Calu3 (cell line): ENCODE measurements at regions not wholly inside any gene's neighbourhood (a gene's known extent, or its start where the extent isn't known, plus 50 kb on each side); places are given as distances from the start of the nearest gene placed in this dataset.

Experiments
- BruUV-seq: library from RNA; stranded (reverse); fragments of 400-500 nt; replicated peaks from 2 replicates; lab custom pipeline; 2021; lab: Mats Ljungman, UMichigan
- CTCF ChIA-PET: fragments of 300-600 bp; sonication (Branson Sonifier 250); formaldehyde crosslinking; loops from one replicate; lab custom pipeline; 2022; ENCODE audit warnings: antibody characterized with exemption; lab: Charles Lee
- DNase-seq: peaks from one replicate; pipeline ENCODE4 v3.0.0; 2022
- H3K27ac Mint-ChIP-seq: one replicate; pipeline ENCODE4 v1.8.0; 2022; ENCODE audit warnings: mixed read lengths; ENCODE audit not compliant: unreplicated experiment
- H3K27me3 Mint-ChIP-seq: one replicate; pipeline ENCODE4 v1.8.0; 2022; ENCODE audit warnings: mixed read lengths; ENCODE audit not compliant: unreplicated experiment
- H3K36me3 Mint-ChIP-seq: one replicate; pipeline ENCODE4 v1.8.0; 2022; ENCODE audit warnings: mild to moderate bottlenecking, moderate library complexity, mixed read lengths; ENCODE audit not compliant: insufficient read depth, unreplicated experiment
- H3K4me1 Mint-ChIP-seq: one replicate; pipeline ENCODE4 v1.8.0; 2022; ENCODE audit warnings: mild to moderate bottlenecking, low read depth, mixed read lengths; ENCODE audit not compliant: unreplicated experiment
- H3K4me3 Mint-ChIP-seq: one replicate; pipeline ENCODE4 v1.8.0; 2022; ENCODE audit warnings: mild to moderate bottlenecking, low read depth, moderate library complexity, mixed read lengths; ENCODE audit not compliant: unreplicated experiment
- H3K9me3 Mint-ChIP-seq: one replicate; pipeline ENCODE4 v1.8.0; 2022; ENCODE audit warnings: low read depth, mixed read lengths; ENCODE audit not compliant: unreplicated experiment
- CTCF ChIP-seq: fragments of 200-600 bp; IDR thresholded peaks from one replicate; pipeline ENCODE4 v1.8.0; 2022; ENCODE audit warnings: antibody characterized with exemption; ENCODE audit not compliant: unreplicated experiment
- intact Hi-C: fragments of 100-400 bp; cut with micrococcal nuclease; formaldehyde crosslinking; loops from one replicate; pipeline ENCODE4 v1.10.0; 2022; ENCODE audit not compliant: unreplicated experiment

DNA sequence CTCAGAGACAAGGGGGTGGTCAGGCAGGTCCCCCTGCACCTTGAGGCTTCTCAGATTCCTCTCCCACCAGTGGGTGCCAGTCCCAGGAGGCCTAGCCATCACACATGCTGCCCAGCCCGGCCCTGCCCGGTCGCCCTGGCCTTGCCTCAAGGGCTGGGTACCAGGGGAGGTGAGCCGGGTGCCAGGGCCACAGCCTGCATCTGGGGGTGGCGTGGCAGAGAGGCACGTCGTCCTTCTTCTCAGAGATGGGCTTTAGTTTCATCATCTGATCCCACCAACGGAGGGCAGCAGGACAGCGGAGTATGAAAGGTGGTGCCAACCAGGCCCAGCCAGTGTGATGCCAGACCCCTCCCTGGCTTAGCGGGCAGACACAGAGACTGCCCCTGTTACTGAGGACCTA, 161.7 kb downstream of the TFCP2L1 start:
- no peaks in the 10 kb centered on the region for H3K4me1 Mint-ChIP-seq
- peaks cover 4% of the 10 kb centered on the region for H3K9me3 Mint-ChIP-seq
- no peak overlapping the region for H3K27ac Mint-ChIP-seq
- intact Hi-C loops, result no loop called here
- TF ChIP-seq CTCF, result no peak
- no peak for DNase-seq
- peaks cover 45% of the 10 kb centered on the region for H3K27me3 Mint-ChIP-seq
- BruUV-seq, result no TSS peak
- CTCF ChIA-PET, result no interaction called here
- H3K4me3 Mint-ChIP-seq, result no peak overlapping the region
- H3K36me3 Mint-ChIP-seq, result no peaks in the 10 kb centered on the region

DNA sequence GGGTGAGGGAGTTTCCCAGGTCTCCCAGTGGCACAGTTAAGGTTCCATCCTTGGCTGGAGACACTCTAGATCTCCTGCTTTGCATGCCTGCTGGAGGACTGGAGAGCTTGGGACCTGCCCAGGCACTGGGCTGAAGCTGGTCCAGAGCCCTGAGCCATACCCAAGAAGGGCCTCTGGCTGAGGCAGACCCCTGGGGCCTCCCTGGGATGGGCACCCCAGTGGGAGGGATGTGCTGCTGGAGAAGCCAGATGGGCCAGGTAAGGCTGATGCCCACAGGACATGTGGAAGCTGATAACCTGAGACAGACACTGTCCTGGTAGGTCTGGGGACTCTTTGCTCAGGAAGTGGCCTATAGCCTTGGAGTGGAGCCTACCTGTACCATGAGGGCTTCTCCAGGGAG, 160.7 kb downstream of the TFCP2L1 start:
- H3K27me3 Mint-ChIP-seq, result peaks cover 42% of the 10 kb centered on the region
- no peaks in the 10 kb centered on the region for H3K4me1 Mint-ChIP-seq
- no peak for DNase-seq
- intact Hi-C loops, result no loop called here
- no peak for TF ChIP-seq CTCF
- H3K4me3 Mint-ChIP-seq, result no peak overlapping the region
- no peak overlapping the region for H3K27ac Mint-ChIP-seq
- BruUV-seq, result no TSS peak
- CTCF ChIA-PET, result interaction anchor here (0.6 kb wide), 1 partner anchor 18 kb away, joined by 5 read pairs; no protein-coding TSS in a partner anchor
- no peaks in the 10 kb centered on the region for H3K36me3 Mint-ChIP-seq
- peaks cover 4% of the 10 kb centered on the region for H3K9me3 Mint-ChIP-seq

GRCh38 chr2:121125350-121125749, 159.7 kb downstream of the TFCP2L1 start:
- H3K4me1 Mint-ChIP-seq, result no peaks in the 10 kb centered on the region
- H3K9me3 Mint-ChIP-seq, result no peaks in the 10 kb centered on the region
- peaks cover 32% of the 10 kb centered on the region for H3K27me3 Mint-ChIP-seq
- H3K36me3 Mint-ChIP-seq, result no peaks in the 10 kb centered on the region
- H3K27ac Mint-ChIP-seq, result no peak overlapping the region
- no peak for TF ChIP-seq CTCF
- no peak for DNase-seq
- BruUV-seq, result no TSS peak
- CTCF ChIA-PET, result interaction anchor here (0.7 kb wide), 1 partner anchor 273 kb away, joined by 3 read pairs; no protein-coding TSS in a partner anchor
- intact Hi-C loops, result no loop called here
- no peak overlapping the region for H3K4me3 Mint-ChIP-seq

DNA sequence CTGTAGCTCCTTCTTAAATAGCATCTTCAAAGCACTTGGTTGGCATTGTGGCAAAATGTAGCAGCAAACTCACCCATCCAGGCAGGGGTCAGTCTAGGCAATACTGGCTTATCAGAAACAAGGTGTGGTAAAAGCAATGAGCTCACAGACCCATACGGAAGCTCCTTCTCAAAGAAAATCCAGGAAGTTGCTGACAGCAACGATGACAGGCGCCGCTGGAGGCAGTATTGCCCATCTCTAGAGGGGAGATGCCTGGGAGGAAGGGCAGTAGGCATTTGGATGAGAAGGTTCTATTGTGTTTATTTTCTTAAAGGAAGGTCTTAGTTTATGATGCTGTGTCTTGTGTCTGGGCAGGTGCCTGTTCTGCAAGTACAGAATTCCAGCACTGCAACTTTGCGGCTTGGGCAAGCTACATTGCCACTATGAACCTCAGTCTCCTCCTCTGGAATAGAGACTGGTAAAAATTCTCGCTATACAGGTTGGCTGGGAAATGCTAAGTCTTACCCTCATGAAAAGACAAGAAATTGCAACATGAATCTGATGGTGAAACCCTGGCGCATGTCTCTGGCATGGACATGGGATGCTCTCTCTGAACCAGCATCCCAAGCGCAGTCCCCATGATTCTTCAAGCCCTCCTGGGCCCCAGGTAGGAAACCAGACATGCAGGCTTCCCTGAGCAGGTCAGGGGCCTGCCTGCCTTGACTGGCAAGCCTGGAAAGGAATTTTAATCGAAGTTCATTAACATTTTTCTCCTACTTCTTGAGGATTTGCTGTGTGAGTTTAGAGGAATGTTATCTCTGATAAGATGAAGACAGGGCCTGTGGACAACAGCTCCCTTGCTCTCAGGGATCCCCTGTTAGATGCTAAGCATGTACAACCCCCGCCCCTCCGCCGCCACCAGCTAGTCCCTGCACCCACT, 156.0 kb downstream of the TFCP2L1 start:
- no peak overlapping the region for H3K4me3 Mint-ChIP-seq
- H3K9me3 Mint-ChIP-seq, result no peaks in the 10 kb centered on the region
- DNase-seq, result peak; percentile 81
- intact Hi-C loops, result no loop called here
- H3K4me1 Mint-ChIP-seq, result peaks cover 4% of the 10 kb centered on the region
- peak; percentile 74 for TF ChIP-seq CTCF
- CTCF ChIA-PET, result interaction anchor here (0.6 to 2.3 kb wide), 49 partner anchors 10 to 731 kb away, joined by 3 to 75 read pairs (median 5); no protein-coding TSS in a partner anchor
- no peak overlapping the region for H3K27ac Mint-ChIP-seq
- H3K27me3 Mint-ChIP-seq, result peaks cover 22% of the 10 kb centered on the region
- peaks cover 4% of the 10 kb centered on the region for H3K36me3 Mint-ChIP-seq
- no TSS peak for BruUV-seq
